ENCODE measurements at regions not wholly inside any gene's neighbourhood (a gene's known extent, or its start where the extent isn't known, plus 50 kb on each side); places are given as distances from the start of the nearest gene placed in this dataset.

DNA sequence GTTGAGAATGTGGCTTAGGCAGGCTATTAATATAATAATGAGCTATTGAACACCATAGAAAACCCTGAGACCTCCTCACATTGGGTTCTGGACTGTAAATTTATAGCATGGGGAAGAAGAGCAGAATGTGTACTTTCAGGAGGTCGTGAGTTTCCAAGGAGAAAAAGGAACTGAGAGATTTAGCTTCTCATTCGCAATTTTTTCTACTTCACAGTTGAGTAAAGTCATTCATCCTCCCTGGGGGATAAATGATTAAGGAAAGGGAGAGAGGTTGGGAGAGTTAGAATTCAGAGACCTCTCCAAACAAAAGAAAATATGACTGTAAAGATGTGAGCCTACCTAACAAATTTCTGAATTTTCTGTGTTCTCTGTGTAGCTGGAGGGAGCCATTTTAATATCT is 205.8 kb upstream of the CYRIA start:
- intact Hi-C loops (cut with micrococcal nuclease; ENCODE audit: unreplicated experiment) = no loop called here
- TF ChIP-seq EZH2 (IDR thresholded peaks at IDR 0.05; ENCODE audit: low read depth) = no peak
- TF ChIP-seq, protein P1, sequence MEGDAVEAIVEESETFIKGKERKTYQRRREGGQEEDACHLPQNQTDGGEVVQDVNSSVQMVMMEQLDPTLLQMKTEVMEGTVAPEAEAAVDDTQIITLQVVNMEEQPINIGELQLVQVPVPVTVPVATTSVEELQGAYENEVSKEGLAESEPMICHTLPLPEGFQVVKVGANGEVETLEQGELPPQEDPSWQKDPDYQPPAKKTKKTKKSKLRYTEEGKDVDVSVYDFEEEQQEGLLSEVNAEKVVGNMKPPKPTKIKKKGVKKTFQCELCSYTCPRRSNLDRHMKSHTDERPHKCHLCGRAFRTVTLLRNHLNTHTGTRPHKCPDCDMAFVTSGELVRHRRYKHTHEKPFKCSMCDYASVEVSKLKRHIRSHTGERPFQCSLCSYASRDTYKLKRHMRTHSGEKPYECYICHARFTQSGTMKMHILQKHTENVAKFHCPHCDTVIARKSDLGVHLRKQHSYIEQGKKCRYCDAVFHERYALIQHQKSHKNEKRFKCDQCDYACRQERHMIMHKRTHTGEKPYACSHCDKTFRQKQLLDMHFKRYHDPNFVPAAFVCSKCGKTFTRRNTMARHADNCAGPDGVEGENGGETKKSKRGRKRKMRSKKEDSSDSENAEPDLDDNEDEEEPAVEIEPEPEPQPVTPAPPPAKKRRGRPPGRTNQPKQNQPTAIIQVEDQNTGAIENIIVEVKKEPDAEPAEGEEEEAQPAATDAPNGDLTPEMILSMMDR (conservative IDR thresholded peaks at IDR 0.05) = no peak
- no peak overlapping the region for H3K4me3 ChIP-seq
- no peaks in the 10 kb centered on the region for H3K27me3 ChIP-seq (ENCODE audit: insufficient read depth, low read depth)
- H4K20me1 ChIP-seq (ENCODE audit: insufficient read depth) = no peaks in the 10 kb centered on the region
- H3K79me2 ChIP-seq (ENCODE audit: low read depth) = no peaks in the 10 kb centered on the region
- H3K4me2 ChIP-seq = no peak overlapping the region
- CTCF ChIA-PET = no interaction called here
- no peaks in the 10 kb centered on the region for H3K36me3 ChIP-seq (ENCODE audit: low read depth)
- BruUV-seq (replicated peaks) = no TSS peak
- no peaks in the 10 kb centered on the region for H3F3A ChIP-seq (ENCODE audit: insufficient read depth, low read depth)
- no peak overlapping the region for H2AFZ ChIP-seq
- no peaks in the 10 kb centered on the region for H3K4me1 ChIP-seq (replicated peaks; ENCODE audit: insufficient read depth)
- POLR2A ChIA-PET (ENCODE audit: unreplicated experiment) = interaction anchor here (0.6 kb wide), 1 partner anchor 274 kb away, joined by 4 read pairs; no protein-coding TSS in a partner anchor
- no peaks in the 10 kb centered on the region for H3K9me2 ChIP-seq (ENCODE audit: insufficient read depth)
- no peak for DNase-seq
- no peaks in the 10 kb centered on the region for H3K9me3 ChIP-seq (ENCODE audit: insufficient read depth, low read depth)
- no peak overlapping the region for H3K27ac ChIP-seq

DNA sequence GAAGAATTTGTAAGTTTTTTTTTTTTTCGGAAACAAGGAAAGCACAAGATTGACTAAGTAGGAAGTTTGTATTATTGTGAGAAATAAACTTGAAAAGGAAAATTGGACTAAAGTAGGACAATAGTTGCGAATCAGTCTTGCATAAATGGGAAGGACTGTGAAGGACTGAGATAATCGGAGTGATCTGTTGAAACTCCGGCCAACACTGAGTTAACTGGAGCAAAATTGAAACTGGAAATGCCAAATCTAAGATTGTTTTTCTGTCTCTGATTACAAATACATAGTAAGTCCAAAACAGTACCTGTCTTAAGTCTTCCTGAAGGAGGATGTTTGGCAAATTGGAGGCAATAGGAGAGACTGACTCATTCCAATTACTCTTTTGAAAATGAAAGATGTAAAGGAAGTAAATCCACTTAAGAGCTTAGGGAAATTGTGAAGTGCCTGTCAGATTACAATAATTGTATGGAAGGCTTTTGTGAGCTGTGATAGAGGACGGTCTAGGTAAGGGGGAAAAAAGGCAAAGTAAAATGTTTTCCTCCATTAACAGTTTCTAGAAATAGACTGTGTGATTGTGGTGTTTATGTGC is 204.9 kb upstream of the CYRIA start:
- CTCF ChIA-PET = no interaction called here

DNA sequence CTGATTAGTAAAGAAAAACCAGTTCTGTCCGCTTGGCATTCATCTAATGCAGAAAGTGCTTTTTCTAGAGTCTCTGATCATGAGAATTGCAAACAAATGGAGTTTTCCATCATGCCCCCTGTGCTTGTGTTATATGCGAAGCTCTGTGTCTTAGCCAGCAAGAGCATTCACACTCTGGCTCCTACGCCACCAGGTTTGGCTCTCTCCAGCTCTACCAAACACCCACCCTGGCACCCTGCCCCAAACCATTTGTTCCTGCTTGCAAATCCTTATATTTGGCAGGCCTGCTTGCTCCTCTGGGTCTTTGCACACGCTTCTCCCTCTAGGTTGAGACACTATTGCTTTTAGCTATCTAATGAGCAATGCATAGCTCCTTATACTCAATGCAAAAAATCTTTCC is 204.1 kb upstream of the CYRIA start:
- no peak for TF ChIP-seq EZH2 (IDR thresholded peaks at IDR 0.05; ENCODE audit: low read depth)
- TF ChIP-seq, protein P1 (conservative IDR thresholded peaks at IDR 0.05) = no peak

More for the DNA sequence above, 204.9 kb upstream of the CYRIA start:
- no peaks in the 10 kb centered on the region for H3K27me3 ChIP-seq (ENCODE audit: insufficient read depth, low read depth)
- no peaks in the 10 kb centered on the region for H4K20me1 ChIP-seq (ENCODE audit: insufficient read depth)
- no peak overlapping the region for H3K27ac ChIP-seq
- H3K4me1 ChIP-seq (replicated peaks; ENCODE audit: insufficient read depth) = no peaks in the 10 kb centered on the region
- TF ChIP-seq, protein P1 (conservative IDR thresholded peaks at IDR 0.05) = no peak
- TF ChIP-seq EZH2 (IDR thresholded peaks at IDR 0.05; ENCODE audit: low read depth) = no peak
- DNase-seq = peak in 1 of 2 experiments; percentile 16
- no peaks in the 10 kb centered on the region for H3K36me3 ChIP-seq (ENCODE audit: low read depth)
- H2AFZ ChIP-seq = no peak overlapping the region
- no peaks in the 10 kb centered on the region for H3F3A ChIP-seq (ENCODE audit: insufficient read depth, low read depth)
- no peak overlapping the region for H3K4me2 ChIP-seq
- BruUV-seq (replicated peaks) = no TSS peak
- POLR2A ChIA-PET (ENCODE audit: unreplicated experiment) = no interaction called here
- H3K9me2 ChIP-seq (ENCODE audit: insufficient read depth) = no peaks in the 10 kb centered on the region
- no peaks in the 10 kb centered on the region for H3K9me3 ChIP-seq (ENCODE audit: insufficient read depth, low read depth)
- no peaks in the 10 kb centered on the region for H3K79me2 ChIP-seq (ENCODE audit: low read depth)
- H3K4me3 ChIP-seq = no peak overlapping the region
- intact Hi-C loops (cut with micrococcal nuclease; ENCODE audit: unreplicated experiment) = no loop called here

More for the DNA sequence above, 204.1 kb upstream of the CYRIA start:
- ChIA-PET POLR2A (ENCODE audit: unreplicated experiment) (no interaction called here), CTCF (no interaction called here)
- DNase-seq = no peak
- Histone ChIP-seq H3K9me3 (ENCODE audit: insufficient read depth, low read depth) (no peaks in the 10 kb centered on the region), H3K9me2 (ENCODE audit: insufficient read depth) (no peaks in the 10 kb centered on the region), H4K20me1 (ENCODE audit: insufficient read depth) (no peaks in the 10 kb centered on the region), H3K27ac (no peak overlapping the region), H3K79me2 (ENCODE audit: low read depth) (no peaks in the 10 kb centered on the region), H3K4me1 (replicated peaks; ENCODE audit: insufficient read depth) (no peaks in the 10 kb centered on the region), H3K4me2 (no peak overlapping the region), H3K4me3 (no peak overlapping the region), H3K36me3 (ENCODE audit: low read depth) (no peaks in the 10 kb centered on the region), H2AFZ (no peak overlapping the region), H3F3A (ENCODE audit: insufficient read depth, low read depth) (no peaks in the 10 kb centered on the region), H3K27me3 (ENCODE audit: insufficient read depth, low read depth) (no peaks in the 10 kb centered on the region)
- BruUV-seq (replicated peaks) = no TSS peak
- intact Hi-C loops (cut with micrococcal nuclease; ENCODE audit: unreplicated experiment) = no loop called here

Data from PC-9 (cell line).